Keratinocyte (primary cell): ENCODE measurements at regions not wholly inside any gene's neighbourhood (a gene's known extent, or its start where the extent isn't known, plus 50 kb on each side); places are given as distances from the start of the nearest gene placed in this dataset.

Experiments used
- CTCF ChIP-seq, 3 experiments: IDR thresholded peaks in 1 of 3; conservative IDR thresholded peaks in 1 of 3; optimal IDR thresholded peaks in 1 of 3; 2 replicates in 2 of 3; 3 replicates in 1 of 3; pipeline versions ENCODE3 to v1.5.1; 2011; ENCODE audit warnings: low read length in 3 of 3, mild to moderate bottlenecking in 3 of 3, moderate library complexity in 2 of 3, control low read depth in 1 of 3, inconsistent platforms in 1 of 3; ENCODE audit not compliant: insufficient read depth in 2 of 3; ENCODE audit errors: extremely low read depth in 1 of 3
- EZH2 ChIP-seq: IDR thresholded peaks from one replicate; pipeline ENCODE4 v1.6.1; 2012; ENCODE audit warnings: inconsistent platforms, mild to moderate bottlenecking, low read length, moderate library complexity

- TF ChIP-seq CTCF (optimal IDR thresholded peaks at IDR 0.05 in 1 of 3, IDR thresholded peaks at IDR 0.05 in 1 of 3, conservative IDR thresholded peaks at IDR 0.05 in 1 of 3; ENCODE audit: extremely low read depth in 1 of 3, insufficient read depth in 2 of 3, low read length in 3 of 3): no peak
- TF ChIP-seq EZH2: no peak
These were observed 164.4 kb downstream of the RBM26 start for GRCh38 chr13:79241697-79242096.
